OCI-LY1 (cell line): ENCODE measurements at regions not wholly inside any gene's neighbourhood (a gene's known extent, or its start where the extent isn't known, plus 50 kb on each side); places are given as distances from the start of the nearest gene placed in this dataset.
"Not testable (repeated sequence)": the region's sequence is repeated elsewhere in the genome, so short reads cannot be mapped to it uniquely, and the experiment has no call there.

Experiments
- H2AFZ ChIP-seq: fragments of 200-600 bp; sonication (generic), shearing (Covaris generic); 2 replicates; pipeline ENCODE4 v1.6.0; 2014; ENCODE audit warnings: antibody characterized with exemption, mild to moderate bottlenecking, low read length
- H3F3A ChIP-seq: fragments of 200-600 bp; sonication (generic), shearing (Covaris generic); 2 replicates; pipeline ENCODE4 v1.6.0; 2014; ENCODE audit warnings: mild to moderate bottlenecking, antibody characterized with exemption, low read length, moderate library complexity; ENCODE audit not compliant: insufficient read depth
- H3K27ac ChIP-seq: fragments of 200-600 bp; sonication (generic); 2 replicates; pipeline ENCODE4 v1.5.1; 2014; ENCODE audit warnings: low read length, mixed run types, mild to moderate bottlenecking, low read depth; ENCODE audit not compliant: poor library complexity, severe bottlenecking
- H3K27me3 ChIP-seq: fragments of 200-600 bp; sonication (generic); 2 replicates; pipeline ENCODE4 v1.6.0; 2014; ENCODE audit warnings: antibody characterized with exemption, mild to moderate bottlenecking, low read length, moderate library complexity; ENCODE audit not compliant: insufficient read depth
- H3K36me3 ChIP-seq: fragments of 200-600 bp; sonication (generic); 2 replicates; pipeline ENCODE4 v1.6.1; 2014; ENCODE audit warnings: mild to moderate bottlenecking, antibody characterized with exemption, low read length, moderate library complexity, mixed read lengths; ENCODE audit not compliant: insufficient read depth
- H3K4me1 ChIP-seq: fragments of 200-600 bp; sonication (generic); 2 replicates; pipeline ENCODE4 v1.5.1; 2014; ENCODE audit warnings: mild to moderate bottlenecking, low read length, moderate library complexity; ENCODE audit not compliant: insufficient read depth, severe bottlenecking
- H3K4me2 ChIP-seq: fragments of 200-600 bp; sonication (generic), shearing (Covaris generic); 2 replicates; pipeline ENCODE4 v1.6.1; 2014; ENCODE audit warnings: low read length
- H3K4me3 ChIP-seq: fragments of 200-600 bp; sonication (generic); 2 replicates; pipeline ENCODE4 v1.5.1; 2014; ENCODE audit warnings: low read length, low read depth, mild to moderate bottlenecking, mixed read lengths; ENCODE audit not compliant: poor library complexity, severe bottlenecking
- H3K79me2 ChIP-seq: fragments of 200-600 bp; shearing (Covaris generic); 2 replicates; pipeline ENCODE4 v1.6.1; 2016; ENCODE audit warnings: mixed run types, low read length, mixed read lengths; ENCODE audit not compliant: insufficient read depth
- H3K9ac ChIP-seq: fragments of 200-600 bp; sonication (generic), shearing (Covaris generic); 2 replicates; pipeline ENCODE4 v1.6.1; 2014; ENCODE audit warnings: mild to moderate bottlenecking, low read length, mixed read lengths
- H3K9me2 ChIP-seq: fragments of 200-600 bp; sonication (generic), shearing (Covaris generic); 2 replicates; pipeline ENCODE4 v1.6.1; 2014; ENCODE audit warnings: low read depth, mild to moderate bottlenecking, low read length, mixed read lengths
- H3K9me3 ChIP-seq: fragments of 200-600 bp; shearing (Covaris generic); 2 replicates; pipeline ENCODE4 v1.6.1; 2014; ENCODE audit warnings: low read length, mixed read lengths
- H4K20me1 ChIP-seq: fragments of 200-600 bp; sonication (generic), shearing (Covaris generic); 2 replicates; pipeline ENCODE4 v1.6.0; 2016; ENCODE audit warnings: mild to moderate bottlenecking, low read length; ENCODE audit not compliant: insufficient read depth
- EZH2 ChIP-seq: fragments of 200-600 bp; sonication (generic), shearing (Covaris generic); IDR thresholded peaks from 2 replicates; pipeline ENCODE4 v1.8.0; 2017; ENCODE audit warnings: borderline replicate concordance, mixed run types, mild to moderate bottlenecking, antibody characterized with exemption, low read length, moderate library complexity, mixed read lengths
- TF ChIP-seq, protein P1 (sequence below): fragments of 200-600 bp; sonication (generic), shearing (Covaris generic); IDR thresholded peaks from 2 replicates; pipeline ENCODE4 v1.5.1; 2017; ENCODE audit warnings: mild to moderate bottlenecking, antibody characterized with exemption, low read length, moderate library complexity, mixed read lengths

DNA sequence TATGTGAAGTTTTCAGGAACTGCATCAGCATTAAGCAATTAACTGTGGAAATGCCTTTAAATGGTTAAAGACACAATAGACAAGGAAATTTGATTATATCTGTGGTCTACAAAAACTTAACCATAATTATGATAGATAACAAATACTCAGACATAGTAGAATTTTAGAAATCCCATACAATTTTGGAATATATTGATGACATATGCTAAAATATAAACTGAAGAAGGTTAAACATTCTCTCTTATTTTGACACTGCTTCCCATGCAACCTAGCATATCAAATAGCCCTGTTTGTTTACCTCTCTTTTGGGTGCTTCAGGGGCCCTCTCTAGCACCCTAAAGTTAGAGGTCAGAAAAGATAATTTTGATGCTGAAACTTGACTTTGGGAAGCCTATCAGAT lies 1274.8 kb upstream of the SLC39A10 start:
- H3F3A ChIP-seq = no peaks in the 10 kb centered on the region
- no peak overlapping the region for H2AFZ ChIP-seq
- H3K4me3 ChIP-seq = no peak overlapping the region
- H3K27ac ChIP-seq = no peak overlapping the region
- H3K9me2 ChIP-seq = no peaks in the 10 kb centered on the region
- H4K20me1 ChIP-seq = no peaks in the 10 kb centered on the region
- no peaks in the 10 kb centered on the region for H3K27me3 ChIP-seq
- TF ChIP-seq EZH2 = no peak
- TF ChIP-seq, protein P1, sequence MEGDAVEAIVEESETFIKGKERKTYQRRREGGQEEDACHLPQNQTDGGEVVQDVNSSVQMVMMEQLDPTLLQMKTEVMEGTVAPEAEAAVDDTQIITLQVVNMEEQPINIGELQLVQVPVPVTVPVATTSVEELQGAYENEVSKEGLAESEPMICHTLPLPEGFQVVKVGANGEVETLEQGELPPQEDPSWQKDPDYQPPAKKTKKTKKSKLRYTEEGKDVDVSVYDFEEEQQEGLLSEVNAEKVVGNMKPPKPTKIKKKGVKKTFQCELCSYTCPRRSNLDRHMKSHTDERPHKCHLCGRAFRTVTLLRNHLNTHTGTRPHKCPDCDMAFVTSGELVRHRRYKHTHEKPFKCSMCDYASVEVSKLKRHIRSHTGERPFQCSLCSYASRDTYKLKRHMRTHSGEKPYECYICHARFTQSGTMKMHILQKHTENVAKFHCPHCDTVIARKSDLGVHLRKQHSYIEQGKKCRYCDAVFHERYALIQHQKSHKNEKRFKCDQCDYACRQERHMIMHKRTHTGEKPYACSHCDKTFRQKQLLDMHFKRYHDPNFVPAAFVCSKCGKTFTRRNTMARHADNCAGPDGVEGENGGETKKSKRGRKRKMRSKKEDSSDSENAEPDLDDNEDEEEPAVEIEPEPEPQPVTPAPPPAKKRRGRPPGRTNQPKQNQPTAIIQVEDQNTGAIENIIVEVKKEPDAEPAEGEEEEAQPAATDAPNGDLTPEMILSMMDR = no peak
- no peaks in the 10 kb centered on the region for H3K4me1 ChIP-seq
- no peaks in the 10 kb centered on the region for H3K36me3 ChIP-seq
- H3K9me3 ChIP-seq = peaks cover 4% of the 10 kb centered on the region; the same call in 1 of the 2 replicates
- no peak overlapping the region for H3K4me2 ChIP-seq
- H3K9ac ChIP-seq = no peak overlapping the region
- H3K79me2 ChIP-seq = no peaks in the 10 kb centered on the region

DNA sequence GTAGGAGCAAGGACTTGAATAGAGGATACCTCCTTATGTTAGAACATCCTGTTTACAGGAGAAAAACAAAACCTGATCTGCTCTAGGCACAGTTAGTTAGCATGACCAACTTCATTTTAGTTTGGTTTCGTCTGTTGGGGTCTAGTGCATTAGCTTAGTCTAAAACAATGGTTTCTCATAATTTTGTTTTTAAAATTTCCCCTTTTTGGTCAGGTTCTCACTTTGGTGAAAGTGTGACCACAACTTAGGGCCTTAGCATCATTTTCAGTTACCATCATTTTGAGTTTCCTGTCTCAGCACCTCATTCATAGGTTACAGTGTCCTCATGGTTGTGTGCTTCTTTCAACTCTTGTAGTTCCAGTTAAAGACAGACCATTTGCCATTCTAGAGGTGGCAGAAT lies 1277.0 kb upstream of the SLC39A10 start:
- no peak overlapping the region for H3K4me3 ChIP-seq
- no peak overlapping the region for H3K4me2 ChIP-seq
- H3K9ac ChIP-seq = no peak overlapping the region
- no peaks in the 10 kb centered on the region for H3K27me3 ChIP-seq
- peaks cover 4% of the 10 kb centered on the region; the same call in 1 of the 2 replicates for H3K9me3 ChIP-seq
- no peak overlapping the region for H3K27ac ChIP-seq
- H2AFZ ChIP-seq = no peak overlapping the region
- no peaks in the 10 kb centered on the region for H3K36me3 ChIP-seq
- no peaks in the 10 kb centered on the region for H3K9me2 ChIP-seq
- no peaks in the 10 kb centered on the region for H4K20me1 ChIP-seq
- no peaks in the 10 kb centered on the region for H3K4me1 ChIP-seq
- no peaks in the 10 kb centered on the region for H3K79me2 ChIP-seq
- no peaks in the 10 kb centered on the region for H3F3A ChIP-seq
- TF ChIP-seq, protein P1 = no peak
- TF ChIP-seq EZH2 = no peak

DNA sequence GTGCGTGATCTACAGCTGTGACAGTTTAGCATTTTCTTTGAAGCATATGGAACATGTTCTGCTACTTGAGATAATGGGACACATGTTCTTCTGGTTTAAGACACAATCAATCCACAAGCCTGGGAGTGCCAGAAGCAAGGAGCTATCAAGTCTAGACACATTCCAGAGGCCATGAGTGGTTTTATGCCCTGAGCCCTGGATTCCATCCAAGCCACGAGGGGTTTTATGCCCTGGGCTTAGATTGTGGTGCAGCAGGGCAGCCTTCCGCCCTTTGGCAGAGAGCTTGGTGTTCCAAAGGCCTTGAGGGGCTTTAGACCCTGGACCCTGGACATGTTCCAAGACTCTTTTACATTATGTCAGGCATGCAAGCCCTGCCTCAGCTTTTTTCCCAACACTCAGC lies 1289.6 kb upstream of the SLC39A10 start:
- H3K9me3 ChIP-seq, H3K4me3 ChIP-seq, H3K9me2 ChIP-seq, H3K27ac ChIP-seq, H3K4me1 ChIP-seq, H4K20me1 ChIP-seq, H3K79me2 ChIP-seq, H3K9ac ChIP-seq, H3F3A ChIP-seq, H2AFZ ChIP-seq, H3K4me2 ChIP-seq, H3K27me3 ChIP-seq, H3K36me3 ChIP-seq: not testable (repeated sequence)

DNA sequence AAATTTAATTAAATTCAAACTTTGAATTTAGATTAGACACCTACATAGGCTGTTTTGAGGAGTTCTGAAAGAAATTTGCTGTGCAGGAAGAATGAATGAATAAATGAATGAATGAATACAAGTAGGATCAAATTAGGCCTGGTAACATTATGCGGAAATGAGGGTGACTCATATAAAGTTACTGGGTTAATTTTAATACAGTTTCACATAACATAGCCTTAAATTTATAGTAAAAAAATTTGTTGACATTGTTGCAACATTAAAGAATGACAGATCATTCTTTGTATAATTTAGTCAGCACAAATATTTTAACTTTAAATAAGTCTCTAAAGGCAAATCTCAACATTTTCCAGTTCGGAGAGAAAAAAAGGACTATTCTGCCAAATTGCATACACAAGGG lies 1293.1 kb upstream of the SLC39A10 start:
- TF ChIP-seq, protein P1 = no peak
- TF ChIP-seq EZH2 = no peak
- H3K27ac ChIP-seq = no peak overlapping the region
- H3K4me3 ChIP-seq = no peak overlapping the region
- H2AFZ ChIP-seq = no peak overlapping the region
- no peaks in the 10 kb centered on the region for H3K9me2 ChIP-seq
- H3K4me1 ChIP-seq = no peaks in the 10 kb centered on the region
- H3K36me3 ChIP-seq = no peaks in the 10 kb centered on the region
- no peak overlapping the region for H3K9ac ChIP-seq
- no peaks in the 10 kb centered on the region for H3F3A ChIP-seq
- no peak overlapping the region for H3K4me2 ChIP-seq
- no peaks in the 10 kb centered on the region for H3K9me3 ChIP-seq
- no peaks in the 10 kb centered on the region for H3K79me2 ChIP-seq
- H3K27me3 ChIP-seq = no peaks in the 10 kb centered on the region
- no peaks in the 10 kb centered on the region for H4K20me1 ChIP-seq
